Body of pancreas (tissue), 4 donors: ENCODE measurements at regions not wholly inside any gene's neighbourhood (a gene's known extent, or its start where the extent isn't known, plus 50 kb on each side); places are given as distances from the start of the nearest gene placed in this dataset.

Experiments used
- ATAC-seq: fragments of 150-250 bp; one replicate; pipeline ENCODE4 v1.9.1; 2016
- DNase-seq, 4 donors: peaks; one replicate each; pipeline ENCODE4 v3.0.0-alpha.2; 2019
- H3K27ac ChIP-seq, 4 donors: fragments of 200-600 bp; sonication (generic); 1 replicate in 3 of 4; 2 replicates in 1 of 4; pipeline versions ENCODE4 v1.5.1 to v1.6.1; 2016 to 2019; ENCODE audit warnings: mild to moderate bottlenecking in 1 of 4, mixed read lengths in 1 of 4, moderate library complexity in 1 of 4
- H3K27me3 ChIP-seq, 2 donors: fragments of 200-600 bp; sonication (generic); one replicate each; pipeline ENCODE4 v1.6.0; 2016; ENCODE audit warnings: mild to moderate bottlenecking in 1 of 2
- H3K36me3 ChIP-seq, 2 donors: fragments of 200-600 bp; sonication (generic); replicated peaks in 1 of 2; 2 replicates each; pipeline ENCODE4 v1.5.1; 2016; ENCODE audit warnings: low read depth in 2 of 2; ENCODE audit not compliant: insufficient read depth in 1 of 2
- H3K4me1 ChIP-seq: fragments of 200-600 bp; sonication (generic); one replicate; pipeline ENCODE4 v1.6.0; 2016
- H3K4me3 ChIP-seq, 2 donors: fragments of 200-600 bp; sonication (generic); 1 replicate in 1 of 2; 2 replicates in 1 of 2; pipeline ENCODE4 v1.5.1; 2016 to 2019
- H3K9me3 ChIP-seq, 3 donors: fragments of 200-600 bp; sonication (generic); 1 replicate in 2 of 3; 2 replicates in 1 of 3; pipeline ENCODE4 v1.5.1; 2016
- CTCF ChIP-seq, 7 experiments: fragments of 450-650 bp in 4 of 7; fragments of 200-600 bp in 3 of 7; sonication (generic) in 3 of 7; IDR thresholded peaks; one replicate each; pipeline ENCODE4 v1.5.1; 2016 to 2019; ENCODE audit warnings: antibody characterized with exemption in 7 of 7
- POLR2A ChIP-seq, 3 donors: fragments of 450-650 bp; IDR thresholded peaks; one replicate each; pipeline ENCODE4 v1.6.1; 2016; ENCODE audit warnings: antibody characterized with exemption in 3 of 3, mild to moderate bottlenecking in 2 of 3
- WGBS, 2 donors: methylation state at CpG; one replicate each; pipeline ENCODE4 v1.1.5; 2017; 5-methylcytosine and 5-hydroxymethylcytosine counted together
- intact Hi-C: fragments of 100-400 bp; cut with DNase I; formaldehyde crosslinking; loops from one replicate; pipeline ENCODE4 v1.15.1; 2023

GRCh38 chr16:63373744-63374143 is 1337.5 kb upstream of the CDH8 start:
- Histone ChIP-seq H3K9me3 (no peaks in the 10 kb centered on the region), H3K4me3 (no peak overlapping the region), H3K4me1 (no peaks in the 10 kb centered on the region), H3K27ac (no peak overlapping the region), H3K27me3 (no peaks in the 10 kb centered on the region), H3K36me3 (no peaks in the 10 kb centered on the region)
- DNase-seq (no peak), ATAC-seq (no peak)
- TF ChIP-seq CTCF (IDR thresholded peaks at IDR 0.05) = no peak
- no peak for TF ChIP-seq POLR2A (IDR thresholded peaks at IDR 0.05)
- intact Hi-C loops = no loop called here
- 59 to 75% methylated on average over 1 of the region's 1 CpG for WGBS, 2 donors

- TF ChIP-seq CTCF (IDR thresholded peaks at IDR 0.05) (no peak), POLR2A (IDR thresholded peaks at IDR 0.05) (no peak)
- H3K36me3 ChIP-seq = no peaks in the 10 kb centered on the region
- H3K27ac ChIP-seq = no peak overlapping the region
- no peaks in the 10 kb centered on the region for H3K4me1 ChIP-seq
- H3K27me3 ChIP-seq = no peaks in the 10 kb centered on the region
- ATAC-seq (no peak), DNase-seq (no peak)
- intact Hi-C loops = no loop called here
- H3K9me3 ChIP-seq = no peaks in the 10 kb centered on the region
- no peak overlapping the region for H3K4me3 ChIP-seq
Observed at GRCh38 chr16:63372815-63373214, 1336.6 kb upstream of the CDH8 start.

GRCh38 chr16:63372283-63372682 is 1336.0 kb upstream of the CDH8 start:
- ATAC-seq (no peak), DNase-seq (peak in 1 of 4 donors; percentile 24)
- Histone ChIP-seq H3K4me3 (no peak overlapping the region), H3K27me3 (no peaks in the 10 kb centered on the region), H3K36me3 (no peaks in the 10 kb centered on the region), H3K27ac (no peak overlapping the region), H3K4me1 (no peaks in the 10 kb centered on the region), H3K9me3 (no peaks in the 10 kb centered on the region)
- TF ChIP-seq POLR2A (IDR thresholded peaks at IDR 0.05) (no peak), CTCF (IDR thresholded peaks at IDR 0.05) (no peak)
- intact Hi-C loops = no loop called here
- 11 to 16% methylated on average over 3 of the region's 3 CpGs for WGBS, 2 donors

- intact Hi-C loops = loop anchor here (10.0 kb wide), 1 partner anchor 1749 kb away; no protein-coding TSS in a partner anchor
- no peak for ATAC-seq
- Histone ChIP-seq H3K27me3 (no peaks in the 10 kb centered on the region), H3K27ac (no peak overlapping the region), H3K4me1 (no peaks in the 10 kb centered on the region), H3K9me3 (no peaks in the 10 kb centered on the region), H3K36me3 (no peaks in the 10 kb centered on the region), H3K4me3 (no peak overlapping the region)
- WGBS, 2 donors = 49 to 63% methylated on average over 4 of the region's 4 CpGs
- no peak for DNase-seq
- TF ChIP-seq POLR2A (IDR thresholded peaks at IDR 0.05) (no peak), CTCF (IDR thresholded peaks at IDR 0.05) (no peak)
Observed at GRCh38 chr16:63365649-63366304, 1329.5 kb upstream of the CDH8 start.

GRCh38 chr16:63363738-63364137 is 1327.5 kb upstream of the CDH8 start:
- 44 to 51% methylated on average over 4 of the region's 4 CpGs for WGBS, 2 donors
- H3K36me3 ChIP-seq = no peaks in the 10 kb centered on the region
- no peak overlapping the region for H3K4me3 ChIP-seq
- no peak for ATAC-seq
- no peaks in the 10 kb centered on the region for H3K9me3 ChIP-seq
- H3K27ac ChIP-seq = no peak overlapping the region
- no peaks in the 10 kb centered on the region for H3K4me1 ChIP-seq
- H3K27me3 ChIP-seq = no peaks in the 10 kb centered on the region
- no peak for DNase-seq
- TF ChIP-seq POLR2A (IDR thresholded peaks at IDR 0.05) = no peak
- intact Hi-C loops = loop anchor here (10.0 kb wide), 1 partner anchor 1751 kb away; no protein-coding TSS in a partner anchor
